Posterior vena cava (tissue), 2 donors: ENCODE measurements at regions not wholly inside any gene's neighbourhood (a gene's known extent, or its start where the extent isn't known, plus 50 kb on each side); places are given as distances from the start of the nearest gene placed in this dataset.
A peak's percentile ranks its signal among the peaks of the same experiment; 100 is the strongest.

Experiments
- DNase-seq: peaks from one replicate; pipeline ENCODE4 v3.0.0-alpha.2; 2020; ENCODE audit warnings: low spot score
- intact Hi-C, 2 donors: fragments of 100-400 bp; cut with DNase I; formaldehyde crosslinking; loops; one replicate each; pipeline versions ENCODE4 v1.14.1 to v1.14.2; 2022 to 2023
- donor health status: DM: yes; HTN: yes; CAD: no.
- donor health status: DM: yes; HTN: yes; CAD: no.

DNA sequence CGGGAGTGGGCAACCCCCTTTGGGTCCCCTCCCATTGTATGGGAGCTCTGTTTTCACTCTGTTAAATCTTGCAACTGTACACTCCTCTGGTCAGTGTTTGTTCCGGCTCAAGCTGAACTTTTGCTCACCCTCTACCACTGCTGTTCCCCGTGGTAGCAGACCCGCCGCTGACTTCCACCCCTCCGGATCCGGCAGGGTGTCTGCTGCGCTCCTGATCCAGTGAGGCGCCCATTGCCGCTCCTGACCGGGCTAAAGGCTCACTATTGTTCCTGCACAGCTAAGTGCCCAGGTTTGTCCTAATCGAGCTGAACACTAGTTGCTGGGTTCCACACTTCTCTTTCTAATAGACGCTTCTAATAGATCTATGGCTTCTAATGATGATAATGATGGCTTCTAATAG lies 488.6 kb downstream of the MRPL39 start:
- no peak for DNase-seq
- intact Hi-C loops, result no loop called here

DNA sequence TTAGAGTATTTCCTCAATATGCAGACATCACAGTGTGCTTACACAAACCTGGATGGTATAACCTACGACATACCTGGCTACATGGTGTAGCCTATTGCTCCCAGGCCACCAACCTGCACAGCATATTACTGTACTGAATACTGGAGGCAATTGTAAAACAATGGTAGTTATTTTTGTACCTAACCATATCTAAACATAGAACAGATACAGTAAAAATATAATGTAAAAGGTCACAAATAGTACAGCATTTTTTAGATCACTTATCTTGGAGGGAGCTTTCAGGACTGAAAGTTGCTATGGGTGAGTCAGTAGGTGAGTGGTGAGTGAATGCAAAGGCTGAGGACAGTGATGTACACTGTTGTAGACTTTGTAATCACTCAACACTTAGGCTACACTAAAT lies 492.3 kb downstream of the MRPL39 start:
- intact Hi-C loops, result no loop called here
- no peak for DNase-seq

DNA sequence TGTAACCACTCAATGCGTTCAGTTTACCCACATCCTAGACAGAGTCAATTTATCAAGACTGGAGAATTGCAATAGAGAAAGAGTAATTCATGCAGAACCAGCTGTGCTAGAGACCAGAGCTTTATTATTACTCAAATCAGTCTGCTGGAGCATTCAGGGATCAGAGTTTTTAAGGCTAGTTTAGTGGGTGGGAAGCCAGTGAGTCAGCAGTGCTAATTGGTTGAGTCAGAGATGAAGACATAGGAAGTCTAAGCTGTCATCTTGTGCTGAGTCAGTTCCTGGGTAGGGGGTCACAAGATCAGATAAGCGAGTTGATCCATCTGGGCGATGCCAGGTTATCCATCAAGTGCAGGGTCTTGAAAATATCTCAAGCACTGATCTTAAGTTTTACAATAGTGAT lies 499.6 kb downstream of the MRPL39 start:
- no peak for DNase-seq
- intact Hi-C loops, result no loop called here

DNA sequence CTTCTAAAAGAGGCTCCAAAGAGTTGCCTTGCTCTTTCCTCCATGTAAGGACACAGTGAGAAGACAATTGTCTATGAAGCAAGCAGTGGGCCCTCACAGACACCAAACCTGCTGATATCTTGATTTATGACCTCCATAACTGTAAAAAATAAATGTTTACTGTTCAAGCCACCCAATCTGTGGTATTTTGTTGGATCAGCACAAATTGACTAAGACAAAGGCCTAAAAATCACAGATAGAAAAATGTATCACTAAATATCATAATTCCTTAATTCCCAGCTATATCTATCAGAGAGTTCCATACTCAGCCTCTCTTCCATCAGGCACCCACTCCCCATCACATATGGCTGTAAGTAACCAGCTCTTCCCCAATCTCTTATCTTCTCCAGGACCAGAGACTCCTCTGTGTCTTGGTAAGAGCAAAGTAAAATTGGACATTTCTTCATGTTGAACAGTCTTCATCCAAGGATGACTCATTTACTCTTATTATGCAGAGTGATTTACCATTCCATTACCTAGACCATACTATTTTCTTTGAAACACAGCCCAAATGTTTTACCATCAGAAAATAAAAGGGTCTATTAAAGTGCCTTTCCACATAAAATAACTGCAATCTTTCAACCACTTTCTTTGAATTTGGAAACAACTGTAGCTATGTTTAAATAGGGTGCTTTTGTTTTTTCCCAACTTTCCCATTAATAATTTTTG lies 503.6 kb downstream of the MRPL39 start:
- DNase-seq, result no peak
- intact Hi-C loops, result no loop called here

DNA sequence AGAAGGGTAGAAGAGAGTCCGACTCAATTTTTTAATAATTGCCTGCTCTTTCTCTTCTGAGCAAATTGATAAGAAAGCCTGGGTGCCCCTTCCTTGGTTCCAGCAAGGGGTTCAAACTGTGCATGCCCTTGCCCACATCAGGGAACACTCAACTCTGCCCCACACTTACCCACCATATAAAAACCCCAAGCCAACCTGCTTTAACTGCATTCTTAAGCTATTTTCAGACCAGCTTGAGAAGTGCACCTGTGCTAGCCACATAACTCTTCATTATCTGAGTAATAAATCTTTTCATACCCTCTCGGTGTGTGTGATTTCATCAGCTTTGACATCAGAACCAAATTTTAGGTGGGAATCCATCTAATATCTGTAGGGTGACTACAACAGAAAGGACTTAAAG lies 509.6 kb downstream of the MRPL39 start:
- intact Hi-C loops, result no loop called here
- no peak for DNase-seq

DNA sequence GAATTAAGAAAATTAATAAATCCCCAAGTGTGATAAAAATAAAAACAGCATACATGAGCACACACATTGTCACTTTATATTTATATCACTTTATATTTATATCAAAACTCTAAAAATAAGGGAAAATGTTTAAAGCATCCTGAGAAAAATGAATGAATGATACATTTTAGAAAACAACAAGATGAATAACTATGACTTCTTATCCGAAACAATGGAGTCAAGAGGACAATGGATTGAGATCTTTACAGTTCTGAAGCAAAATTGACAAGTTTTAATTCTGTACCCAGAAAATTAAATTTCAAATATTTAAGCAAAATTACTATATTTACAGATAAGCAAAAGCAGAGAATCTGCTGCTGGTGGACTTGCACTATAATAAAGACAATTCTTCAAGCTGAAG lies 512.6 kb downstream of the MRPL39 start:
- intact Hi-C loops, result no loop called here

DNA sequence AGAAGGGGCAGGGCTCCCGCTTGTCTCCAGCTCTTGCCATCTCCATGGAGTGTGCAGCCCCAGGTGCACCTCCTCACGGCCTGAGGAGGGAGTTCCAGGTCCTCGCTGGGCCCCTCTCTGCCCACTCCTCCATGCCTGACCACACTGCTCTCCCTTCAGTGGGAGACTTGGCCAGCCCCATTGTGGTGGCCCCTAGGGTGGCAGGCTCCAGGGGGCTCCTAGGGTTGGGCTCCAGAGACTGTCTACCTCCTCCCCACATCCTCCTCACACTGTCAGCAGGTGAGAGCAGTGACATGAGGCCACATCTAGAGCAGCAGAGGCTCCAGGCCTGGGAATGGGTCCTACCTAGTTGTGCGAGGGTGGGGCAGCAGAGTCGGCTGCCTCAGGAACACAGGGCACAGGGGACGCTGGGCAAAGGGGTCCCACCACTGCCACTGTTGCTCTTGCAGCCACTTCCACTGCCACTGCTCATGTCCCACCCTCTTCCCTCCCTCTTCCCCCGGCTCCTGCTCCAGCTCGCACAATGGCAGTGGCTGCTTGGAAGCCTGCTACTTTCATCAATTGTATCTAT lies 514.8 kb downstream of the MRPL39 start:
- intact Hi-C loops, result no loop called here
- peak; percentile 73 for DNase-seq

More for the DNA sequence above, 512.6 kb downstream of the MRPL39 start:
- DNase-seq, result no peak

DNA sequence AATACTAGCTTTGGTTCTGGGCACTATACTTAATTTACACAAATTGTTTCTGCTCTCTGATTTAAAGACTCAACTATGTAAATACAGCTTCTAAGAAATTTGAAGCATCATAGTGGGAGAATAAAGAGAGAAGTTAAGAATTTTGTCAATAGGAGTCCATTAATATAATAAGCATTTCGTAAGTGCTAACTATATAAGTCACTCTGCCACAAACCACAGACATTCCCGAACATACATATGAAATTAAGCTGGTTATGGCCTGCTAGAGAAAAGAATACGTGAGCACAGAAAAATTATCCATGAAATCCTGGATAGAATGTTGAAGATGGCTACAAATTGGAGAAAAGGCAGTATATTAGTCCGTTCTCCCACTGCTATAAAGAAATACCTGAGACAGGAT lies 526.2 kb downstream of the MRPL39 start:
- no peak for DNase-seq
- intact Hi-C loops, result no loop called here

DNA sequence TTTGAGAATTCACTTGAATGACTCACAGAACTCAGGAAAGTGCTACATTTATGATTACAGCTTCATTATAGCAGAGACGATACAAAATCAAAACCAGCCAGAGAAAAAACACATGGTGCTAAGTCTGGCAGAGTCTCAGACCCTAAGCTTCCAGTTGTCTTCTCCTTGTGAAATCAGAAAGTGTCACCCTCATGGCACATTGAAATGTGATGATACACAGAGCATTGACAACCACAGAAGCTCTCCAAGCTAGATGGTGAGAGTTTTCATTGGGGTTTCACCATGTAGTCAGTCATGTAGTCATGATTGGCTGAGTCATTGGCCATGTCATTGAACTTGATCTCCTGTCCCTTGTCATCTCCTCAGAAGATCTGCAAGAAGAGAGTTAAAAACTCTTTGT lies 526.6 kb downstream of the MRPL39 start:
- DNase-seq, result no peak
- intact Hi-C loops, result no loop called here

DNA sequence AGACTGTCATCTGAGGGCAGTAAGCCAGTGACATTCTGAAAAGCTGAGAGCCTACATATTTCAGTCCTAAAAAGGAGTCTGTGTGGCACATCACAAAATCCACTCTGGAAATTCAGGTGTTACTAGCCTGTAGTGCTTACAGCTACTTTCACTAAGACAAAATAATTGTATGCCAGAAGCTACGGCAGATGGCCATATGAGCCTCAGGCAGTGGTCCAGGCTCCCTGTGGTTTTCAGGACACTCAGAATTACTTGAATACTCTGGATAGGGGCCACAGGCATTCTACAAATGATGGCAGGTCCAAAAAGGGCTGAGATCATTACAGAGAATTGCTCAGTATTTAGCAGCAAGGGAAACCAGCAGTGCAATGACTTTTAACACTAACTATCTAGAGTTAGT lies 527.1 kb downstream of the MRPL39 start:
- intact Hi-C loops, result no loop called here
- no peak for DNase-seq

DNA sequence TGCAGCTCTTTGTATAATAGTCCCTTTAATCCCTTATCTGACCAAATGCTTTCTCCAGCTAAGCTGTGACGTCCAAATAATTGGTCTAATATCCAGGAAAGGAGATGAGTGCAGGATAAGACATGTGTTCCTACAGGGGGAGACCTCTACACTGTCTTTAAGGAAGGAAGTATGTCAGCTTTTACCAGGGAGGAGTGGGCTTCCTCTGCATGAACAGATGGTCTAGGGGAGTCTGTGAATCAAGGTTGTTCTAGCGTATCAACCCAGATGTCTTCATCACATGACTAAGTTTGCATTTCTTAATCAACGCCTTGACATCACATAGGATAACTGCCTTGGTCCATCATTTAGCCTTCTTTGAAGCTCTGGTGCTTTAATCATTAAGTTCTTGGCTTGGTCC lies 528.2 kb downstream of the MRPL39 start:
- intact Hi-C loops, result no loop called here

DNA sequence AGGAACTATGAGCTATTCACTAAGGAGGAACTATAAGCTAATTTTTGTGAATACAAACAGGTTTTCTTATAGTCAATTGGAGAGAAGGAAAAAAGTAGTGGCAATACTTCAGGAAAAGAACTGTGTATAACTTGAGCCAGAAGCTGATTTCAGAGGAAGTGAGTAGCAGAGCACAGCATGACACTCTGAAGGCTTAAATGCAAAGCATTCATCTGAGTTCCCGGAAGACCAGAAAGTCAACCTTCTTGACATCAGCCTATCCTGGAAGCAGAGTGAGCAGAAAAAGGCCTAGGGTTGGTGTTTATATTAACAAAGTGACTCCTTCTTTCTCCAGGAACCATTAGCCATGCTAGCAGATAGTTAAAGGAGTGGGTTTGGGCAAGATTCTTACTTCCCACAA lies 545.2 kb downstream of the MRPL39 start:
- DNase-seq, result no peak
- intact Hi-C loops, result no loop called here

More for the DNA sequence above, 528.2 kb downstream of the MRPL39 start:
- no peak for DNase-seq

DNA sequence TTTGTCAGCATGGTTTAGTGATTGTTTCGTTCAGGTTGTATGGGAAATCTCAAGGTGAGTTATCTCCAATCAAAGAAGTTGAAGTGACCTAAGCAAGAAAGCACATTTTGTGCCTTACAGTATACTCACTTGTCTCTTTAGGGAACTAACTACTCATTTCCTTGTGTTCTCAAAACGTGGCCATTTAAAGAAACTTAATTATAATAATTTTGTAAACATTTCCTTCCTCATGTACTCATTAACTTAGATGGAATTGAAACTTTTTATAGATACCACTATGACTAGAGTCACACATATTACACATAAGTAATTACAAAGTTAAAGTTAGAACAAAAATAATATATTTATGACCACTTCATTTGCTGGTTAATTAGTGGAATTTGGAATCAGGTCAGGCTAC lies 552.6 kb downstream of the MRPL39 start:
- intact Hi-C loops, result no loop called here
- DNase-seq, result no peak

DNA sequence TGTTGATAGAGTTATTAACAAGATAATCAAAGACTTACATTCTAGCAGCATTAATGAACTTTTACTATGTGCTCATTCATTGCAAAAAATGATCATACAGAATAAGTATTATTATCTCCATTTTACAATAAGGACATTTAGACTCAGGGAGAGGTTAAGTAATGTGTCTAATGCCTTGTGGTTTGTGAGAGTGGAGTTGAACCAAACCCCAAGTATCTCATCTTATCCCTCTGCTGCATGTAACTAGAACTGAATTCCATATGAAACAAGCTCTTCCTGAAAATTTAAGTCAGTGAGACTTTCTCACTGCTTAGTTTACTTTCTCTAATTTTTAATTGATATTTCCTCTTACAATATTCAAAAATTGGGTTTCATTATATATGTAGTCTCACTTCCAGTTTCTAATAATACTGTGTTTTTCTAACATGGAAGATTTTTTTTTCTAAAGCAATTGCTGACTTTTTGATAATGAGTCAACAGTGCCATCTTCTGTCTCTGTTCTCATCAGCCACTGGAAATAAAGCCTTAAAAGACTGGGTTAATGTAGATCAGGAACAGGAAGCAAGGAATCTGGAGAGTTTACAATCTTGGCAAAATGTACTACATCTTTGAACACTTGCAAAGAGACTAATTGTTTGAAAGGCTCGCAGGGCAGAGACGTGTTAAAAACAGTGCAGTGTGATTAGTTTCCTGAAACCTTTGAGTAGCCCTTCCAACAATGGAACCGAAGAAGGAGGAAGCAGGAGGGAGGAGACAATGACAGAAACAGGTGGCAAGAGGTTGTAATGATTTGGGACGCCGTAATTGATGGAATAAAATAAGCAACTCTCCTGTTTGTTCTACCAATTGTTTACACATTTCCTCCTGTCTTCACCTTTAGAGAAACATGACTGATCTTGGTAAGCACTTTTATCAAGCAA lies 567.6 kb downstream of the MRPL39 start:
- no peak for DNase-seq

DNA sequence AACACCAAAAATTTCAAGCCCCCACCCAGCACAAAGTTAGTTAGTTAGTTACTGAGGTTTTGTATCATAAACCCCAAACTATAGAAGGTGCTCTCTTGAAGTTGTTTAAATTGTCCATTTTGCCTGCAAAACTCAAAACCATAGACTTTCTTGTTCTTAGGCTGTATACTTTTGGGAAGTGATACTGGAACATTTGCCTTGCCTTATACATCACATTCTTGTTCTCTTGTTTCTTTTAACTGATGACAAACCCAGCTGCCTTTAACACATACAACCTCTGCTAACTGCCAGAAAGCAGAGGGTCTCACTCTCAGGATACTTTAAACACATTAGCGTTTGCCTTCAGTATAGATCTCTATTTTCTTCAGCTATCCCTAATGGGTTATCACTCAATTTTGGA lies 570.5 kb downstream of the MRPL39 start:
- no peak for DNase-seq
- intact Hi-C loops, result no loop called here

More for the DNA sequence above, 567.6 kb downstream of the MRPL39 start:
- intact Hi-C loops, result no loop called here

DNA sequence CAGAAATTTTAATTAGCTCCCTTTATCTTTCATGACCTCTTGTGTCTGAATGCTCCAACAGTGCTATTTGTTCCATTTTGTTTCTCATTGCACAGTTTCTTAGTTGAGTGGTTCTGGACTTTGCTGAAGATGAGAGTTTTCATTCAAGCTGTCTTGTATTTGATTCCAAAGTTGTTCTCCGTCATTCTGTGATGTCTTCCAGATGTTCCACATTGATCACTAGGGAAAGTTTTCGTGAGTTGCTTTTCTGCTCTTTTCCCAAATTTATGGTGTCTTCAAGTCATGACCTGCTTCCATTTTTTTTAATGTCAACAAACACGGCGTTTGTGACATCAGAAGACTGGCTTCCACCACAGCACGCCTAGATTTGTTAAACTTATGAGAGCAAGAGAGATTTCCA lies 575.5 kb downstream of the MRPL39 start:
- DNase-seq, result no peak
- intact Hi-C loops, result no loop called here

DNA sequence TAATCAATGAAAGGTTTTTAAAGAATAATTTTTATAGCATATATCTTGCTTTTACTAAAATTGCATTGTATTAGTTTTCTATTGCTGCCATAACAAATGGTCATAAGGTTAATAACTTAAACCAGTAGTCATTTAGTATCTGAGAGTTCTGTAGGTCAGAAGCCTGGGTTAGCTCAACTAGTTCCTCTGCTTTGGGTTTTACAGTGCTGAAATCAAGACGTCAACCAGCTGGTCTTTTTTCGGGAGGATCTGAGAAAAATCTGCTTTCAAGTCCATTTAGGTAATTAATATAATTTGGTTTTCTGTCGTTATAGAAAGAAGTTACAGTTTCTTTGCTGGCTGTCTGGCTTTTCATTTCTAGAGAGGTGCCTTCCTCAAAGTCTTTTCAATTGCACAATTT lies 577.7 kb downstream of the MRPL39 start:
- intact Hi-C loops, result no loop called here
- no peak for DNase-seq

DNA sequence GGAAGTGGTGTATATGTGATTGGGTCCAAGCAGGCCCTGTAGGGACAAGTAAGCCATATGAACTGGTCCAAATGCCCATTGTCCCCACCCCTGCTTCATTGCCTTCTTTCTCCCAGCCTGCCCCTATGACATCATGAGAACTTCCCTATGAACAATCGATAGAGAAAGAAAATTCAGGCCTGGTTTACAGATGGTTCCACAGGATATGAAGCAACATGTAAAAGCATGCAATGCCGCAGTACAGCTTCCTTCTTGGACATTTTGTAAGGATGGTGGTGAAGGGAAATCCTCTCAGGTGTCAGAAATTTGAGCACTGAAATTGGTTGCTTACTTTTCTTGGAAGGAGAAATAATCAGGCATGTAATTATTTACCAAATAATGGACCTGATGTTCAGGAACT lies 581.7 kb downstream of the MRPL39 start:
- intact Hi-C loops, result no loop called here
- no peak for DNase-seq

DNA sequence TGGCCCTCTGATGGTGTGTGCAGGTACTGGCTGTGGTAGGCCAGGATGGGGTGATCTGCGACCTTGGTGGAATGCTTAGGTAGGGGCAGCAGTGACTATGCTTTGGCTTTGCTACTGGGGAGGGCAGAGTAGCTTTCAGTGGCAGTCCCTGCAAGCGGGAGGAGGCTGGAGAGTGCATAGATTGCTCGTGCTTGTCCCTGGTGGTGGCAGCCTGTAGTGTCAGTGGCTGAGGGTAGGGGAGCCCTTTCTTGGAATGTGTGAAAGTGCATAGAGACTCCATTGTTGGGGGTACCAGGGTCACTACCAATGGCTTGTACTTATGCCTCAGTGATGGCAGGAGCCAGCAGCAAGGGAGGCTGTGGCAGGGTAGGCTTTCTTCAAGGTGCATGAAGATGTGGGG lies 582.6 kb downstream of the MRPL39 start:
- no peak for DNase-seq
- intact Hi-C loops, result no loop called here

DNA sequence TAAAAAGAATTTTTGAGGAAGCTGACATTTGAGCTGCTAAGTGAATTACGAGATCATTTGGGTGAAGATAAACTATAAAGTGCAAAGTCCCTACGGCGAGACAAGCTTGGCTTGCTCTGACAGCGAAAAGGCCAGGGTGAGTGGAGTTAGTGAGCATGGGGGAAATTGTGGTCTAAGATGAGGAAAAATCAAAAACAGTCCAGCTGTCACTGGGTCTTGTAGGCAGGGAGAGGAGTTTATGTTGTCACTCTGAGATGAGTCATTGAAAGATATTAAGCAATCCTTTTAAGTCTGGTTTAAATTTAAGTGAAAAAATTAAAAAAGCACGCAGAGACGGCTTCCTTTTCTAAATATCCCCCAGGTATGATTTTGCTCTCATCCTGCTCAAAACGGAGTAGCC lies 601.9 kb downstream of the MRPL39 start:
- intact Hi-C loops, result no loop called here
- no peak for DNase-seq

DNA sequence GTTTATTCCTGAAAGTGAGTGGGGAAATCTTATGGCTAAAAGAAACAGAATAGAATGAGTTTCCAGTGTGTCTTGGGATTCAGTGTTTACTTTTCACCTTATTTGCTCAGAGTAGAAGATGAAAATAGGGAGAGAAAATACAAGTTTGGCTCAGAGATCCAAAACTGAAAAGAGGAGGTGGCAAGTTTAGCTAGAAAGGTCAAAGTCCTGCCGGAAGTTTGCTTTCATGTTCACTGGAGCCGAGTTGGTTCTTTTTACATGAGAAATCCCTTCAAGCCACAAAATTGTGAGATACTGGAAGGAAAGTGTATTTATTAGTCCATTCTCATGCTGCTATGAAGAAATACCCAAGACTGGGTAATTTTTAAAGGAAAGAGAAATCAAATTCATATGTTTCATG lies 604.6 kb downstream of the MRPL39 start:
- DNase-seq, result no peak
- intact Hi-C loops, result no loop called here
